GM13977 (cell line): ENCODE measurements at regions not wholly inside any gene's neighbourhood (a gene's known extent, or its start where the extent isn't known, plus 50 kb on each side); places are given as distances from the start of the nearest gene placed in this dataset.

Experiments used
- DNase-seq: peaks from one replicate; pipeline ENCODE4 v3.0.0; 2012; ENCODE audit warnings: low spot score
- in situ Hi-C: fragments of 300-500 bp; cut with MboI; formaldehyde crosslinking; loops from one replicate; pipeline ENCODE4 v1.12.0; 2022; ENCODE audit warnings: low sequenced_read_pairs, low pct_unique_long_range_greater_than_20kb, mixed read lengths, inconsistent platforms; ENCODE audit not compliant: unreplicated experiment
- TF ChIP-seq, protein P1 (sequence below): IDR thresholded peaks from 2 replicates; pipeline ENCODE4 v1.5.1; 2012; ENCODE audit warnings: mild to moderate bottlenecking, control low read depth; ENCODE audit not compliant: insufficient read depth; ENCODE audit errors: extremely low read depth, missing control alignments

DNA sequence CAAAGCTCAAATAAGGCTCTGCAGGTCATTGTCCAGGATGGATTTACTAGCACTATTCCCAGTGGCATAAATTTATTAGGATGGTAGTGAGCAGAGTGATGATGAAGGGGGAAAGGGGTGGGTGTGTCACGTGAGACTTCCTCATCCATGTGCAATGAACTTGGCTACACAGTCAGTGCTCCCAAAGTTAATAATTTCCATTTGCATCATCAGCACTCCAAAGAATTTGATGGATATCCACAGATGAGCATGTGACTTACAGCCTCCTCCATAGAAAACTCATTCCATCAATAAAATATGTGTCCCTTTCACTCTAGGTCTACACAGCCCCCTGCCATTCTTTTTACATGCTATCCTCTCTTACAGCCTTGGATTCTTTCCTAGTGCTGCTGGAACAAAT is 142.6 kb upstream of the PLPP4 start:
- in situ Hi-C loops: no loop called here
- TF ChIP-seq, protein P1, sequence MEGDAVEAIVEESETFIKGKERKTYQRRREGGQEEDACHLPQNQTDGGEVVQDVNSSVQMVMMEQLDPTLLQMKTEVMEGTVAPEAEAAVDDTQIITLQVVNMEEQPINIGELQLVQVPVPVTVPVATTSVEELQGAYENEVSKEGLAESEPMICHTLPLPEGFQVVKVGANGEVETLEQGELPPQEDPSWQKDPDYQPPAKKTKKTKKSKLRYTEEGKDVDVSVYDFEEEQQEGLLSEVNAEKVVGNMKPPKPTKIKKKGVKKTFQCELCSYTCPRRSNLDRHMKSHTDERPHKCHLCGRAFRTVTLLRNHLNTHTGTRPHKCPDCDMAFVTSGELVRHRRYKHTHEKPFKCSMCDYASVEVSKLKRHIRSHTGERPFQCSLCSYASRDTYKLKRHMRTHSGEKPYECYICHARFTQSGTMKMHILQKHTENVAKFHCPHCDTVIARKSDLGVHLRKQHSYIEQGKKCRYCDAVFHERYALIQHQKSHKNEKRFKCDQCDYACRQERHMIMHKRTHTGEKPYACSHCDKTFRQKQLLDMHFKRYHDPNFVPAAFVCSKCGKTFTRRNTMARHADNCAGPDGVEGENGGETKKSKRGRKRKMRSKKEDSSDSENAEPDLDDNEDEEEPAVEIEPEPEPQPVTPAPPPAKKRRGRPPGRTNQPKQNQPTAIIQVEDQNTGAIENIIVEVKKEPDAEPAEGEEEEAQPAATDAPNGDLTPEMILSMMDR: no peak
- no peak for DNase-seq

DNA sequence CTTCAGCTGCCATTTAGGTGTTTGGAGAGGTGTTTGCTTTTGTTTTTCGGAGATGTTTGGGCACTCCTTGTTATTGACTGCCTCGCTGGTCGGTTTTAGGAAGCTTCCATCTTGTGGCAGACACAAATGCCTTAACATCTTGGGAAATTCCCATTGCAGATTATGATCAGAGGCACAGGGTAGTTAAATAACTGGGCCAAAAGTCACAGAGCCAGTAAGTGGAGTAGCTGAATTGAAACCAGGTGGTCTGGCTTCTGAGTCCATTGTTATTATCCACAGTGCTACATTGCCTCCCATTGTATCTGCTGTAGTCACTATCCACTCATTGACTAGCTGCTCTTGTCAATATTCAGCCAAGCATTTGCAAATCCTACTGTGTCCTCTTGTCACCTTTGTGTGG is 138.2 kb upstream of the PLPP4 start:
- in situ Hi-C loops: no loop called here
- TF ChIP-seq, protein P1: no peak
- DNase-seq: no peak

GRCh38 chr10:120327675-120328074 is 129.4 kb upstream of the PLPP4 start:
- TF ChIP-seq, protein P1: no peak
- DNase-seq: no peak
- in situ Hi-C loops: loop anchor here (25.0 kb wide), 1 partner anchor 565 kb away; no protein-coding TSS in a partner anchor

- no peak for DNase-seq
- in situ Hi-C loops: loop anchor here (25.0 kb wide), 1 partner anchor 566 kb away; no protein-coding TSS in a partner anchor
- TF ChIP-seq, protein P1: no peak
Measured at GRCh38 chr10:120328647-120329046, 128.4 kb upstream of the PLPP4 start.

DNA sequence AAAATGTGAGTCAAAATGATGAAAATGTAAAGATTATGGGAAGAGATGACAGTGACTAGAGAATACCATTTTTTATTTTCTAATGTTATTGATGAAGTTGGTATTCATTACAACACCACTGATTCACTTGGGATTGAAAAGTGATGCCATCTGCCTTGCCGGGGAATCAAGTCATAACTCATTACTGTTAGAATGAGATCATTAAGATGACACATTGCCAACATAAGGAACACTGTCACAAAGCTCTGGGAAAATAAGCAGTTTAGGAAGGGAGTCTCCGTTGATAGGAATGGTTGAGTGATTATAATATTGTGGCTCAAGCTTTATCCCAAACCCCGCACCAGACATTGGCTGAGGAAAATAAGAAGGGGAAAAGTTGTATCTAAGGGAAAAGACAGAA is 121.5 kb upstream of the PLPP4 start:
- in situ Hi-C loops: loop anchor here (25.0 kb wide), 1 partner anchor 573 kb away; no protein-coding TSS in a partner anchor
- TF ChIP-seq, protein P1: no peak

GRCh38 chr10:120336306-120336910 is 120.6 kb upstream of the PLPP4 start:
- in situ Hi-C loops: loop anchor here (25.0 kb wide), 1 partner anchor 574 kb away; no protein-coding TSS in a partner anchor
- TF ChIP-seq, protein P1: no peak
- no peak for DNase-seq

More for the DNA sequence above, 121.5 kb upstream of the PLPP4 start:
- no peak for DNase-seq
